ENCODE measurements at regions not wholly inside any gene's neighbourhood (a gene's known extent, or its start where the extent isn't known, plus 50 kb on each side); places are given as distances from the start of the nearest gene placed in this dataset.

DNA sequence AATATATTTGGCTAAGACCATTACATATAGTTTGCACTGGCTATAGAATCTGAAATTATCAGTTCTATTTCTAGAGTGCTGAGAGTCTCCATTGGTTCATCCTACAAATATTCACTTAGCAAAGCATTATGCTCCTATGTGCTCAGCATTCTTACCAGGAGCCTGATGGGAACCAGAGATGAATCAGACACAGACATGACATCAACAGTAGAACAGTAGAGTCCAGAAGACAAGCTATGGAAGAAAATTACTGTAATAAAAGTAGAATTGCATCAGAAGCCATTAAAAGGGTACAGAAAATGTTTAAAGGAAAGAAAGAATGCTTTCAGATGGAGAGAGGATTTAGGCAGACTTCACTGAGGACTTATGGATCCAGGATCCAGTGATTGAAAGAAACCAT, 271.7 kb upstream of the SNX7 start:
- DNase-seq: no peak
- intact Hi-C loops (cut with DNase I; ENCODE audit: low total_unique reads): no loop called here
- no peaks in the 10 kb centered on the region for H3K9me3 ChIP-seq

DNA sequence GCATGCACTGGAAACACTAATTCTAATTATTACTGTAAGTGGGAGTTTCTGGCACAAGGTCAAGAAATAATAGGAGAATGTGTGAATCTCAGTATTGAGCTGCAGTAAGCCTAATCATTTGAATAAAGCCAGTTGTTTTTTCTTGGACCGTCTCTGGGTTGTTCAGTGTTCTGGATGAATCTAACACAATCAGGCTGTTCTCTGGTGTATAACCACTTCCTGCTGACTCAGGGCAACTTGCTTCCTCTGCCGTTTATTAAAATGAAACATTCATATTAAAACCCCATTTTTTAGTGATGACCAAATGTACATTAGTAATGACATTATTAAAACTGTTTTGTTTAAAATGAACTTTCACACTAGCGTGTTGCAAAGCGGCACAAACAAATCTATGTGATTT, 273.1 kb upstream of the SNX7 start:
- Histone ChIP-seq H3K36me3 (ENCODE audit: low read depth, missing control alignments) (no peaks in the 10 kb centered on the region), H3K4me1 (no peaks in the 10 kb centered on the region), H3K27ac (no peak overlapping the region), H3K27me3 (no peaks in the 10 kb centered on the region), H3K9me3 (no peaks in the 10 kb centered on the region), H3K4me3 (no peak overlapping the region)
- no peak for TF ChIP-seq POLR2A (IDR thresholded peaks at IDR 0.05)
- TF ChIP-seq, protein P1, sequence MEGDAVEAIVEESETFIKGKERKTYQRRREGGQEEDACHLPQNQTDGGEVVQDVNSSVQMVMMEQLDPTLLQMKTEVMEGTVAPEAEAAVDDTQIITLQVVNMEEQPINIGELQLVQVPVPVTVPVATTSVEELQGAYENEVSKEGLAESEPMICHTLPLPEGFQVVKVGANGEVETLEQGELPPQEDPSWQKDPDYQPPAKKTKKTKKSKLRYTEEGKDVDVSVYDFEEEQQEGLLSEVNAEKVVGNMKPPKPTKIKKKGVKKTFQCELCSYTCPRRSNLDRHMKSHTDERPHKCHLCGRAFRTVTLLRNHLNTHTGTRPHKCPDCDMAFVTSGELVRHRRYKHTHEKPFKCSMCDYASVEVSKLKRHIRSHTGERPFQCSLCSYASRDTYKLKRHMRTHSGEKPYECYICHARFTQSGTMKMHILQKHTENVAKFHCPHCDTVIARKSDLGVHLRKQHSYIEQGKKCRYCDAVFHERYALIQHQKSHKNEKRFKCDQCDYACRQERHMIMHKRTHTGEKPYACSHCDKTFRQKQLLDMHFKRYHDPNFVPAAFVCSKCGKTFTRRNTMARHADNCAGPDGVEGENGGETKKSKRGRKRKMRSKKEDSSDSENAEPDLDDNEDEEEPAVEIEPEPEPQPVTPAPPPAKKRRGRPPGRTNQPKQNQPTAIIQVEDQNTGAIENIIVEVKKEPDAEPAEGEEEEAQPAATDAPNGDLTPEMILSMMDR (IDR thresholded peaks at IDR 0.05): no peak
- intact Hi-C loops (cut with DNase I; ENCODE audit: low total_unique reads): no loop called here
- 34 to 44% methylated on average over 4 of the region's 4 CpGs for WGBS, 2 donors
- peak; percentile 22 for DNase-seq

More for the DNA sequence above, 271.7 kb upstream of the SNX7 start:
- no peak overlapping the region for H3K4me3 ChIP-seq
- no peaks in the 10 kb centered on the region for H3K27me3 ChIP-seq
- no peak for TF ChIP-seq POLR2A (IDR thresholded peaks at IDR 0.05)
- TF ChIP-seq, protein P1 (IDR thresholded peaks at IDR 0.05): no peak
- no peak overlapping the region for H3K27ac ChIP-seq
- H3K36me3 ChIP-seq (ENCODE audit: low read depth, missing control alignments): no peaks in the 10 kb centered on the region
- H3K4me1 ChIP-seq: no peaks in the 10 kb centered on the region

DNA sequence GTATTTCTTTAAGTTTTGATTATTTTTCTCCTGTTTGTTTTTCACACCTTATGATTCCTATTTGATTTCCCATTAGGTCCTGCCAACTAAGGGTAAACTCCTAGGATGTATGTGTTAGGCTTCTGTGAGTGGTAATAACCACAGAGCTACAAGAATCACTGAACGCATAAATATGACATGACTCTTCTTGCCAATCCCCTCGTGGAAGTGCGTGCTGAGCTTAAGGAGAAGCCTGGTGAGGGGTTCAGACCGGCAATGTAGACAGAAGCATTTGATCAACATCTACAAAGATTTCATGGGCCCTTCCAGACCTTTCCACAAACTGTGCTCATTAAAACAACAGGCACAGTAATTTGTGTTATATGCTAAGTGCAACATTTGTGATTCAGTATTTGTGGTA, 273.8 kb upstream of the SNX7 start:
- Histone ChIP-seq H3K27ac (no peak overlapping the region), H3K9me3 (no peaks in the 10 kb centered on the region), H3K4me1 (no peaks in the 10 kb centered on the region), H3K27me3 (no peaks in the 10 kb centered on the region), H3K4me3 (no peak overlapping the region), H3K36me3 (ENCODE audit: low read depth, missing control alignments) (no peaks in the 10 kb centered on the region)
- DNase-seq: no peak
- intact Hi-C loops (cut with DNase I; ENCODE audit: low total_unique reads): no loop called here
- no peak for TF ChIP-seq POLR2A (IDR thresholded peaks at IDR 0.05)
- TF ChIP-seq, protein P1 (IDR thresholded peaks at IDR 0.05): no peak
- 90 to 94% methylated on average over 4 of the region's 4 CpGs for WGBS, 2 donors

DNA sequence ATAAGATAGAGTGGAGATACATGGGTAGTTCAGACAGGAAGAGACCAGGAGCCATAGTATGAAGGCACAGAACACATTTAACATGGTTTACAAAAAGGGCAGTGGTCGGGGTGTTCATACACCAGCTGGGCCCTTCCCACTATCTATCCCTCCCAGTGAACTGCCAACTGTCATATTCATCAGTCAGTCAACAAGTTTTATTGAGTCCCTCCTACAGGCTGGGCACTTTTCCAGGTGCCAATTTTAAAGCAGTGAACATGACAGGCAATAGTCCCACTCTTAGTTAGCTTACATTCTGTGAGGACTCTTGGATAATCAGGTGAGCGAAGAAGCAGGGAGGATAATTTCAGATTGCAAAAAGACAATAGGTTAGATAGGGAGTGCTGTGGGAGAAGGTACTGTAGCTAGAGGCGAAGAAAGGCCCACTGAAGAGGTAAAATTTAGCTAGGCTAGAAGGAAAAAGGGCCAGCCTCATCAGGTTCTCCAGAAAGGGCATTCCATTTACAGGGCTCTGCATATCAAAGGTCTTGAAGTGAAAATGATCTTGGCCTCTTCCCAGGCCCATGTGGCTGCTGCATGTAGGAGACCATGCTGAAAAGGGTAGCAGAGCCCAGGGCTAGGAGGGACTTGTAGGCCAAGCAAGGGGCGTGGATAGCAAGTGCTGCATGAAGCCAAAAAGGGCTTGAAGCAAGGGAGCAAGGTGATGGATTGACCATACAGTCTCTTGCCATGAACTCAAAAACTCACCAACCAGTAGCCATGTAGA, 274.7 kb upstream of the SNX7 start:
- TF ChIP-seq POLR2A (IDR thresholded peaks at IDR 0.05): no peak
- TF ChIP-seq, protein P1 (IDR thresholded peaks at IDR 0.05): no peak
- Histone ChIP-seq H3K27ac (no peak overlapping the region), H3K27me3 (no peaks in the 10 kb centered on the region), H3K4me3 (no peak overlapping the region), H3K4me1 (no peaks in the 10 kb centered on the region), H3K9me3 (no peaks in the 10 kb centered on the region), H3K36me3 (ENCODE audit: low read depth, missing control alignments) (no peaks in the 10 kb centered on the region)
- intact Hi-C loops (cut with DNase I; ENCODE audit: low total_unique reads): no loop called here
- WGBS, 2 donors: 96 to 97% methylated on average over 4 of the region's 4 CpGs
- no peak for DNase-seq

DNA sequence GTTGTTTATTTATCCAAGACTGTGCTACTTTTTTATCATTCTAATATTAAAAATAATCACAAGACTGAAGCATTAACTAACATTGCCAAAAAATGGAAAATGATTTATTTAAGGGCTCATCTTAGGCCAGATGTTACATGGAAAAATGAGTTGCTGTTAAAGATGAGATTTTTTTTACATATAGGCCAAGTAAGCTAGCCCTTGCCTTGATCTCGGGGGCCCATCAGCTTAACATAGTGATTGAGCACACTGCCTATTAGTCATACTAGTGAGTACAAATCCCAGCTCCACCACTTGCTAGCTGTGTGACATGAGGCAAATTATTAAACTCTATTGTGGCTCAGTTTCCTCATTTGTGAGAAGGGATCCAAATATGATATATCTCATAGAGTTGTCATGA, 275.9 kb upstream of the SNX7 start:
- Histone ChIP-seq H3K36me3 (ENCODE audit: low read depth, missing control alignments) (no peaks in the 10 kb centered on the region), H3K4me3 (no peak overlapping the region), H3K9me3 (no peaks in the 10 kb centered on the region), H3K27me3 (no peaks in the 10 kb centered on the region), H3K27ac (no peak overlapping the region), H3K4me1 (no peaks in the 10 kb centered on the region)
- intact Hi-C loops (cut with DNase I; ENCODE audit: low total_unique reads): no loop called here
- DNase-seq: no peak
- no peak for TF ChIP-seq POLR2A (IDR thresholded peaks at IDR 0.05)
- WGBS, 2 donors: 60 to 95% methylated on average over 1 of the region's 1 CpG
